ENCODE measurements at regions not wholly inside any gene's neighbourhood (a gene's known extent, or its start where the extent isn't known, plus 50 kb on each side); places are given as distances from the start of the nearest gene placed in this dataset.

DNA sequence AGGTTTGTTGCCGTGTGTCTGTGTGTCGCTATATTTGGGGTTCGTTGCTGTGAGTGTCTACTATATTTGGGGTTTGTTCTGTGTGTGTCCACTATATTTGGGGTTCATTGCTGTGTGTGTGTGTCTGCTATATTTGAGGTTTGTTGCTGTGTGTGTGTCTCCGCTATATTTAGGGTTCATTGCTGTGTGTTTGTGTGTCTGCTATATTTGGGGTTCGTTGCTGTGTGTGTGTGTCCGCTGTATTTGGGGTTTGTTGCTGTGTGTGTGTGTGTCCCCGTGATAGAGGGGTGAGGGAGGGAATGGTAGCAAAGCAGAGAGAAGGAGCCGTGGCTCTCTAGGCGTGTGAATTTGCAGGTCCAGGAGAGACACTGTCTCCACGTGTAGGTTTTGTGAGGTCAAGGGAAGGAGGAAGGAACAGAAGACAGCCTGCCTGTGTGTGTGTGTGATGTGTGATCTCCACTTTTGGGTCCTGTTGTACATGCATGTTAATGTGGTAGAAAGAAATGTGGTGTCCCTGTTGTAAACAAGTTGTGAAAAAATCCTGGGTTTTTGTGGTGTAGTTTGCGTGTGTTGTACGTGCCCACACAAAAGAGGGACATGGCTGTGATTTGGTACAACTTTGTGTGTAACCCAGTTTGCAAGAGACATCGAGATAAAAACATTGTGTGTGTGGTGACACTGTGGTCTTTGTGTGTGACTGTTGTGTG is 56.3 kb upstream of the ECE1 start:
- no peak for DNase-seq

DNA sequence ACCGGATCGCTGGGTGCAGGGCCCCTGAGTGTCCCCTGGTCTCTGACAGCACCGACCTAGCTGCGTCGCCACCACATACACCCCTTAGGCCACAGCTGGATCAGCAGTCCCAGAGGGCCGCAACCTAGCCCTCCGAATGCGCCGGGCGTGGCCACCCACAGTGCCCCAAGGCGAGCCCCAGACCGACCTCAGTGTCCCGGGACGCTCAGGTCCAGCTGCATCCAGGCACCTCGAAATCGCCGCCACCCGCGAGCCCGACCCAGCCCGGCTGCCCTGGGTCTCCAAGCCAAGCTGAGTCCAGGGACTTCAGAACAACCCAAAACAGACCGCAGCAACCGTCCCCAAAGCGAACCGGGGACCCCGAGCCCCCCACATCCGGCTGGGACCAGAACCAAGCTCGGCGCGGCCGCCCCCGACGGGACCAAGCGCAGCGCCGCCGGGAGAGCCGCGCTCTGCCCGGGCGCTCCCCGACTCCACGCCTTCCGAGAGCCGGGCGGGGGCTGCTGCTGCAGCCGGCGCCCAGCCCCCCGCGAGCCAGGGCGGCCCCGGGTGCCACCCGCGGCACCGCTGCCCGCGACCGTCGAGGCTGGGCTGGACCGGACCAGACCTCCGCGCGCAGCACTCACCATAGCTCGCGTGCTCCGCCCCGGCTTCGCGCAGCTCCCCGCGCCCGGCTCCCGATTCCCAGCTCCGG is 54.6 kb upstream of the ECE1 start:
- no peak for DNase-seq

DNA sequence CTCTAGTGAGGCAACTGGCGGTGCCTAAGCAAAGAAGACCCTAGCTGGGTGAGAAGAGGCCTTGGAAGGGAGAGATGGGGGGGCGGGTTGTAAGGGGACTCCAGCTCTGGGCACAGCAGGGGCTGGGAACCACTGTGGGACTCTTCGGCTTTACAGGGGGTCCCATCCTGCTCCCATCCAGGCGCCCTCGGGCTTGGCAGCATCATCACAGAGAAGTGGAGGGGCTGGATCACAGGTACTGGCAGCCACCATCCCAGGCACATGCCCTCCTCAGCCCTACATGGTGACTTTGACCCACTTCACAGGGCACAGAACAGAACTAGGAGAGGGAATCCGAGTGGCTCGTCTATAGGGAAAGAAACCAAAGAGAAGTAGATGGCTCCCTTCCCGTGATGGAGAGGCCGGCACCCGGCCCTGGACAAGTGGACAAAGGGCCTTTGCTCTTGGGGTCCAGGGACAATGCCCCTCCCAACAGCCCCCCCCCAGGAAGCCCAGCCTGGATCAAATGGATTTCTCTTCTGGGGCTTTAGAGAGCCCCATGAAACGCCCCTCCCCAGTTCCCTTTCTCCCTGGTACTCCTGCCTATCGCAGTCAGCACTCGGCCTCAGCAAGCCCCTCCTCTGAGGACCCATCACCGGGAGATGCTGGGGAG is 54.0 kb upstream of the ECE1 start:
- no peak for DNase-seq

DNA sequence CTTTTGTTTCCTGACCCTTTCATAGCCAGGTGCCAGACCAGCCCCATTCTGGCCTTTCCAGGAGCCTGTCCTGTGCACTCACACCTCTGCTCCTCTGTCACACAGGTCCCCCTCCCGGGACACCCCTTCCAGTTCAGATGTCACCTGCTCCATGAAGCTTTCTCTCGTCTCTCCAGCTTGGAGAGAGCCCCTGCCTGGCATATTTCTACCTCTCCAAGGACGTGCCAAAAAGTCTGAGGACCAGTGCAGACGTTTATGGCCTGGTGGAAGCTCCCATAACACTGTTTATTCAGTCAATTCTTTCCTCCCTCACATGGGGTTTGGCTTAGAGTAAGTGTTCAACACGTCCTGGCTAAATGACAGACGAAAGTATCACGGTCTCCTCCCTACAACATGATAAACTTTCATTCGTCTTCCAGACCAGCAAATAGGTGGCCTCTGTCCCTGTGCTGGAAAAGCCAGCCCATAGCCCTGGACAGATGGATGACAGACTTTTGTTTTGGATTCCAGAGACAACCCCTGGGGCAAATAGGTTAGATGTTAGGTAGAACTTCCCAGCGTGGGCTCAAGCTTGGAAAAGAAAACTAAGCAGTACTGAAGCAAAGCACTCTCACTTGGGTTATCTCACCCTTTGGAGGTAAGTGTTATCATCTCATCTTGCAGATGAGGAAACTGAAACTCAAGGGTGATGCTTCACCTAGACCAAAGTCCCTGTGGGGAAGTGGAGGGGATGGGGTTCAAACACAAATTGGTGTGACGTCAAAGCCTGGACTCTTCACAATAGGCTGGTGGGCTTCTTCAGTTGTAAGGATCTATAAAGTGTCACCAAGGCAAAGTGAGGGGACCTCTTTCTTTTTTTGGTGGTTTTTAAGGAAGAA is 52.9 kb upstream of the ECE1 start:
- DNase-seq, result no peak

DNA sequence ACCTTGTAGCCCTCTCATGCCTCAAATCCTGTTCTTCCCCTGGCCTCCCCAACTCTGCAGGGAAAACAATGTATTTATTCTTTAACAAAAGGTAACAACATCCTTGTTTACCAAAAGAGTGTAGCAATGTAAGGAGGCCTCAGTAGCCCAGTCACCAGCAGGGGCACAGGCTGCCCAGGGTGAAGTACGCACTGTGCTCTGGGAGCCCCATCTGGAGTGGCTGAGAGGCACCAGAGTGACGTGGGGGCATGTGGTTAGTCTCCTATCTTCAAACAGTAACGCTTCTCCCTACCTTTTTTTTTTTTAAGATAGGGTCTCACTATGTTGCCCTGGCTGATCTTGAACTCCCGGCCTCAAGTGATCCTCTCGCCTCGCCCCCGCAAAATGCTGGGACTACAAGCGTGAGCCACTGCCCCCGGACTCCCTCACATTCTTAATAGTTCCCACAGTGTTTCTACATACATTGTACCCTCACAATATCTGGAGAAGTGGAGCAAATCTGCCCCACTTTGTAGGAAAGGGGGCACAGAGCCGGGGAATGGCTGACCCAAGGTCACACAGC is 51.3 kb upstream of the ECE1 start:
- no peak for DNase-seq

DNA sequence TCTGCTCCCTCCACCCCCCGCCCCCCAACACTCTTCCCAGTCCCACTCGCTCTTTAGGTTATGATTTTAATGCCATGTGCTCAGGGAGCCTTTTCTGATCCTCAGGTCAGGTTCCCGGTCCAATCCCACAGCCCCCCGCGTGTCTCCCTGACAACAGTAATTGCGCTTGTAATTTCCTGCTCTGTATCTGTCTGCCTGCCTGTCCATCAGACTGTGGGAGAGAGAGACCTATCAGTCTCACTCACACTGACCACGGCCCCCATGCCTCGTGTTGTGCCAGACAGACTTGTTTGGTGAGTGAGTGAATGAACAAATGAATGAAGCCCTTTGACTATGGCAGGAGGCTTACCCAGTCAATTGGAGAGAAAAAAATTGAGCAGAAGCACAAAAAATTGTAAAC is 50.8 kb upstream of the ECE1 start:
- no peak for DNase-seq

DNA sequence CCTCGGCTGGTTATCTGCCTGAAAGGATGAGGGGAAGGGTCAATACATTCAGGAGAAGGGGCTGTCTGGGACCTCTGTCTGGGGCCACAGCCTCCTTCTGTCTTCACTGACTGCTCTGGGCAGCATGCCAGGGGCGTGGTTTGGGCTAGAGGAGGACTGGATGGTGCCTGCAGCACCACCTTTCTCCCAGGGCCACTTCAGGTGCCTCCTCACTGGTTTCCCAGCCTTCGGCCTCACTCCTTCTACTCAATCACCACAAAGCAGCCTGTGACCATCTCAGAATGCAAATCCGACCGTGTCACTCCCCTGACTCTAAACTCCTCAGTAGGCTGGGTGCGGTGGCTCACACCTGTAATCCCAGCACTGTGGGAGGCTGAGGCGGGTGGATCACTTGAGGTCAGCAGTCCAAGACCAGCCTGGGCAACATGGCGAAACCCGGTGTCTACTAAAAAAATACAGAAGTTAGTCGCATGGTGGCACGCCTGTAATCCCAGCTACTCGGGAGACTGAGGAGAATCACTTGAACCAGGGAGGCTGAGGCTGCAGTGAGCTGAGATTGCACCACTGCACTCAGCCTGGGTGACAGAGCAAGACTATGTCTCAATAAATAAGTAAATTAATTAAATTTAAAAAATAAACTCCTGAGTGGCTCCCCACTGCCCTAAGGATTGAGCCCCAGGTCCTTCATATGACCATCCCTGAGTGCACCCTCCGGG is 50.1 kb upstream of the ECE1 start:
- DNase-seq, result peak; percentile 8
